Testis (tissue), 2 donors: ENCODE measurements at regions not wholly inside any gene's neighbourhood (a gene's known extent, or its start where the extent isn't known, plus 50 kb on each side); places are given as distances from the start of the nearest gene placed in this dataset.

ENCODE experiments used
- DNase-seq: peaks from one replicate; pipeline ENCODE4 v3.0.0-alpha.2; 2019
- H3K27ac ChIP-seq, 2 donors: fragments of 200-600 bp; sonication (generic); one replicate each; pipeline ENCODE4 v1.5.1; 2019
- H3K27me3 ChIP-seq: fragments of 200-600 bp; sonication (generic); one replicate; pipeline ENCODE4 v1.5.1; 2019
- H3K36me3 ChIP-seq: fragments of 200-600 bp; sonication (generic); one replicate; pipeline ENCODE4 v1.5.1; 2017; ENCODE audit warnings: low read depth; ENCODE audit errors: missing control alignments
- H3K4me1 ChIP-seq: fragments of 200-600 bp; sonication (generic); one replicate; pipeline ENCODE4 v1.5.1; 2019
- H3K4me3 ChIP-seq, 2 donors: fragments of 200-600 bp; sonication (generic); one replicate each; pipeline ENCODE4 v1.5.1; 2017 to 2019
- H3K9me3 ChIP-seq: fragments of 200-600 bp; sonication (generic); one replicate; pipeline ENCODE4 v1.5.1; 2017
- CTCF ChIP-seq, 3 experiments: fragments of 450-650 bp in 2 of 3; fragments of 200-600 bp in 1 of 3; sonication (generic) in 1 of 3; IDR thresholded peaks; one replicate each; pipeline ENCODE4 v1.5.1; 2016 to 2019; ENCODE audit warnings: antibody characterized with exemption in 3 of 3, mild to moderate bottlenecking in 2 of 3, moderate library complexity in 1 of 3
- POLR2A ChIP-seq: fragments of 450-650 bp; IDR thresholded peaks from one replicate; pipeline ENCODE4 v1.6.1; 2017; ENCODE audit warnings: antibody characterized with exemption, mild to moderate bottlenecking, moderate library complexity
- WGBS, 2 donors: methylation state at CpG; one replicate each; pipeline ENCODE4 v1.1.5; 2018; 5-methylcytosine and 5-hydroxymethylcytosine counted together
- intact Hi-C: fragments of 100-400 bp; cut with DNase I; formaldehyde crosslinking; loops from one replicate; pipeline ENCODE4 v1.15.1; 2023; ENCODE audit warnings: low total_unique reads

GRCh38 chr4:22029803-22030202 lies 81.2 kb upstream of the KCNIP4 start:
- Histone ChIP-seq H3K4me1 (no peaks in the 10 kb centered on the region), H3K27ac (no peak overlapping the region), H3K27me3 (no peaks in the 10 kb centered on the region), H3K9me3 (no peaks in the 10 kb centered on the region), H3K4me3 (no peak overlapping the region), H3K36me3 (no peaks in the 10 kb centered on the region)
- WGBS, 2 donors = 80 to 84% methylated on average over 2 of the region's 2 CpGs
- DNase-seq = no peak
- intact Hi-C loops = no loop called here
- TF ChIP-seq POLR2A (no peak), CTCF (IDR thresholded peaks at IDR 0.05) (no peak)

- Histone ChIP-seq H3K4me3 (no peak overlapping the region), H3K4me1 (no peaks in the 10 kb centered on the region), H3K27me3 (no peaks in the 10 kb centered on the region), H3K27ac (no peak overlapping the region), H3K9me3 (no peaks in the 10 kb centered on the region), H3K36me3 (no peaks in the 10 kb centered on the region)
- no peak for TF ChIP-seq CTCF (IDR thresholded peaks at IDR 0.05)
- TF ChIP-seq POLR2A = no peak
- intact Hi-C loops = no loop called here
- WGBS, 2 donors = 53 to 89% methylated on average over 1 of the region's 1 CpG
- DNase-seq = no peak
These were observed 72.5 kb upstream of the KCNIP4 start for GRCh38 chr4:22021106-22021505.

GRCh38 chr4:22020129-22020528 lies 71.6 kb upstream of the KCNIP4 start:
- H3K9me3 ChIP-seq = no peaks in the 10 kb centered on the region
- H3K4me1 ChIP-seq = no peaks in the 10 kb centered on the region
- no peak overlapping the region for H3K27ac ChIP-seq
- intact Hi-C loops = no loop called here
- no peak for DNase-seq
- TF ChIP-seq POLR2A (no peak), CTCF (IDR thresholded peaks at IDR 0.05) (no peak)
- no peaks in the 10 kb centered on the region for H3K27me3 ChIP-seq
- no peaks in the 10 kb centered on the region for H3K36me3 ChIP-seq
- H3K4me3 ChIP-seq = no peak overlapping the region

GRCh38 chr4:22019676-22020075 lies 71.1 kb upstream of the KCNIP4 start:
- Histone ChIP-seq H3K9me3 (no peaks in the 10 kb centered on the region), H3K27me3 (no peaks in the 10 kb centered on the region), H3K4me1 (no peaks in the 10 kb centered on the region), H3K27ac (no peak overlapping the region), H3K4me3 (no peak overlapping the region), H3K36me3 (no peaks in the 10 kb centered on the region)
- TF ChIP-seq POLR2A = no peak
- no peak for TF ChIP-seq CTCF (IDR thresholded peaks at IDR 0.05)
- intact Hi-C loops = no loop called here
- WGBS, 2 donors = 76 to 84% methylated on average over 4 of the region's 4 CpGs
- no peak for DNase-seq

- intact Hi-C loops = no loop called here
- no peaks in the 10 kb centered on the region for H3K36me3 ChIP-seq
- no peaks in the 10 kb centered on the region for H3K27me3 ChIP-seq
- H3K4me3 ChIP-seq = no peak overlapping the region
- H3K4me1 ChIP-seq = no peaks in the 10 kb centered on the region
- H3K9me3 ChIP-seq = no peaks in the 10 kb centered on the region
- H3K27ac ChIP-seq = no peak overlapping the region
- TF ChIP-seq CTCF (IDR thresholded peaks at IDR 0.05) = no peak
- no peak for TF ChIP-seq POLR2A
- no peak for DNase-seq
- WGBS, 2 donors = 53 to 86% methylated on average over 3 of the region's 3 CpGs
These were observed 65.7 kb upstream of the KCNIP4 start for GRCh38 chr4:22014222-22014741.
